Endothelial cell of umbilical vein (primary cell): ENCODE measurements at regions not wholly inside any gene's neighbourhood (a gene's known extent, or its start where the extent isn't known, plus 50 kb on each side); places are given as distances from the start of the nearest gene placed in this dataset.

ENCODE experiments used
- EZH2 ChIP-seq: IDR thresholded peaks from 2 replicates; pipeline ENCODE4 v1.6.1; 2012; ENCODE audit warnings: borderline replicate concordance, low read depth, mild to moderate bottlenecking, moderate library complexity, low read length, inconsistent platforms; ENCODE audit not compliant: severe bottlenecking
- JUN ChIP-seq: IDR thresholded peaks from 2 replicates; pipeline ENCODE4 v1.6.1; 2011; ENCODE audit warnings: borderline replicate concordance, low read depth; ENCODE audit not compliant: insufficient read length, insufficient read depth
- MYC ChIP-seq: IDR thresholded peaks from one replicate; pipeline ENCODE4 v1.6.1; 2011; ENCODE audit warnings: mild to moderate bottlenecking, low read depth, low read length
- POLR2A ChIP-seq: IDR thresholded peaks from 2 replicates; pipeline ENCODE4 v1.6.1; 2012; ENCODE audit warnings: low read depth, mild to moderate bottlenecking, control low read depth, low read length
- POLR2AphosphoS5 ChIP-seq: IDR thresholded peaks from 2 replicates; pipeline ENCODE4 v1.6.1; 2012; ENCODE audit warnings: low read depth, mild to moderate bottlenecking, control low read depth, low read length, moderate library complexity; ENCODE audit not compliant: insufficient read depth
- TF ChIP-seq, protein P1 (sequence below), 2 donors: IDR thresholded peaks; 1 replicate in 1 of 2; 2 replicates in 1 of 2; pipeline ENCODE4 v1.5.1; 2011; ENCODE audit warnings: low read length in 2 of 2, mild to moderate bottlenecking in 2 of 2, moderate library complexity in 2 of 2, control low read depth in 1 of 2, inconsistent platforms in 1 of 2, low read depth in 1 of 2; ENCODE audit not compliant: insufficient read depth in 1 of 2; ENCODE audit errors: extremely low read depth in 1 of 2

DNA sequence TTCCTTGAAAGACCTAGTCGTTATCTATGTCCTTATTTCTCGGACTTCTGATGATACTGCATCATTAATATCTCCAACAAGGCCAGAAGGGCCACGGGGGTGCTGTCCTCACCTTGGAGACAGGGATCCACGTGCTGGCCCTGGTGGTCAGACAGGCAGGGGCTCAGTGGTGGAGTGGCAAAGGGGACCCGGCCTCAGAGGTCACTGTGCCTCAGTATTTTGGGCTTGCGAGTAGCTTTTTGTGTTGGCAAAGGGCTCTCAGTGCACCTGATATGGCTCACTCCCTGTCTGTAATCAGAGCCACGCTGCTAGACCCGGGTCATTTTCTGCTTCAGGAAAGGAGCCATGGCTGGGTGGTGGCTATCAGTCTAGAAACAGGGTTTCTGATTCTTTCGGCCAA, 135.1 kb downstream of the GADD45G start:
- TF ChIP-seq, protein P1, sequence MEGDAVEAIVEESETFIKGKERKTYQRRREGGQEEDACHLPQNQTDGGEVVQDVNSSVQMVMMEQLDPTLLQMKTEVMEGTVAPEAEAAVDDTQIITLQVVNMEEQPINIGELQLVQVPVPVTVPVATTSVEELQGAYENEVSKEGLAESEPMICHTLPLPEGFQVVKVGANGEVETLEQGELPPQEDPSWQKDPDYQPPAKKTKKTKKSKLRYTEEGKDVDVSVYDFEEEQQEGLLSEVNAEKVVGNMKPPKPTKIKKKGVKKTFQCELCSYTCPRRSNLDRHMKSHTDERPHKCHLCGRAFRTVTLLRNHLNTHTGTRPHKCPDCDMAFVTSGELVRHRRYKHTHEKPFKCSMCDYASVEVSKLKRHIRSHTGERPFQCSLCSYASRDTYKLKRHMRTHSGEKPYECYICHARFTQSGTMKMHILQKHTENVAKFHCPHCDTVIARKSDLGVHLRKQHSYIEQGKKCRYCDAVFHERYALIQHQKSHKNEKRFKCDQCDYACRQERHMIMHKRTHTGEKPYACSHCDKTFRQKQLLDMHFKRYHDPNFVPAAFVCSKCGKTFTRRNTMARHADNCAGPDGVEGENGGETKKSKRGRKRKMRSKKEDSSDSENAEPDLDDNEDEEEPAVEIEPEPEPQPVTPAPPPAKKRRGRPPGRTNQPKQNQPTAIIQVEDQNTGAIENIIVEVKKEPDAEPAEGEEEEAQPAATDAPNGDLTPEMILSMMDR (IDR thresholded peaks at IDR 0.05; ENCODE audit: extremely low read depth in 1 of 2, insufficient read depth in 1 of 2, low read depth in 1 of 2, low read length in 2 of 2): no peak
- TF ChIP-seq POLR2A (no peak), EZH2 (no peak), JUN (no peak), MYC (no peak), POLR2AphosphoS5 (no peak)
